HFFc6 (cell line): ENCODE measurements at regions not wholly inside any gene's neighbourhood (a gene's known extent, or its start where the extent isn't known, plus 50 kb on each side); places are given as distances from the start of the nearest gene placed in this dataset.

Source experiments
- DNase-seq: peaks from one replicate; pipeline ENCODE4 v3.0.0-alpha.2; 2018
- H3K27ac Mint-ChIP-seq: 2 replicates; pipeline ENCODE4 v1.8.0; 2020; ENCODE audit warnings: mild to moderate bottlenecking, mixed read lengths
- H3K27me3 Mint-ChIP-seq: 2 replicates; pipeline ENCODE4 v1.8.0; 2021; ENCODE audit warnings: mild to moderate bottlenecking, moderate library complexity, mixed read lengths; ENCODE audit not compliant: insufficient read depth
- H3K36me3 Mint-ChIP-seq: 2 replicates; pipeline ENCODE4 v1.8.0; 2021; ENCODE audit warnings: low read depth, mixed read lengths
- H3K4me1 Mint-ChIP-seq: 2 replicates; pipeline ENCODE4 v1.8.0; 2020; ENCODE audit warnings: low read depth, mixed read lengths
- H3K4me3 Mint-ChIP-seq: 2 replicates; pipeline ENCODE4 v1.8.0; 2020; ENCODE audit warnings: mild to moderate bottlenecking, moderate library complexity, mixed read lengths
- H3K9me3 Mint-ChIP-seq: 2 replicates; pipeline ENCODE4 v1.8.0; 2020; ENCODE audit warnings: mild to moderate bottlenecking, mixed read lengths
- TF ChIP-seq, protein P1 (sequence below): fragments of 200-600 bp; sonication (generic); IDR thresholded peaks from 2 replicates; pipeline ENCODE4 v1.5.0; 2021; ENCODE audit warnings: antibody characterized with exemption, mild to moderate bottlenecking

DNA sequence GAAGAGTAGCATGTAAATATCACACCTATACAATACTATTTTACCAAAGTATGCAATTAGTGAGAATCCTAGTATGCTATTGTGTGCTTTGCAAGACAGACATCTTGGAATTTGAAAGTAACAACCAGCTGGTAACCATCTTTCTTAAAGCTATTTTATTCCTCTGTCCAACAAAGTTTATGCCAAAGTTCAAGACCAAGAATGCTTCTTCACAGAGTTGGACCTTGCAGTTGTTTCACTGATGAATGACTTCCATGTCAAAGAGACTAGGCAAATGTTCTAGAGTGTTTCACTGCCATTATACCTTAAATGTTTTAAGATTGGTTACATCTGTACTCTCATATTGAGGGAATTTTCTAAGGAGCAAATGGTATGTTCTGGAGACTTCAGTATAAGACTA is 215.2 kb upstream of the CRIM1 start:
- Mint-ChIP-seq H3K27ac (no peak overlapping the region), H3K4me1 (no peaks in the 10 kb centered on the region), H3K27me3 (peaks cover 2% of the 10 kb centered on the region; the same call in 1 of the 2 replicates), H3K9me3 (no peaks in the 10 kb centered on the region), H3K36me3 (no peaks in the 10 kb centered on the region), H3K4me3 (no peak overlapping the region)
- no peak for DNase-seq
- TF ChIP-seq, protein P1, sequence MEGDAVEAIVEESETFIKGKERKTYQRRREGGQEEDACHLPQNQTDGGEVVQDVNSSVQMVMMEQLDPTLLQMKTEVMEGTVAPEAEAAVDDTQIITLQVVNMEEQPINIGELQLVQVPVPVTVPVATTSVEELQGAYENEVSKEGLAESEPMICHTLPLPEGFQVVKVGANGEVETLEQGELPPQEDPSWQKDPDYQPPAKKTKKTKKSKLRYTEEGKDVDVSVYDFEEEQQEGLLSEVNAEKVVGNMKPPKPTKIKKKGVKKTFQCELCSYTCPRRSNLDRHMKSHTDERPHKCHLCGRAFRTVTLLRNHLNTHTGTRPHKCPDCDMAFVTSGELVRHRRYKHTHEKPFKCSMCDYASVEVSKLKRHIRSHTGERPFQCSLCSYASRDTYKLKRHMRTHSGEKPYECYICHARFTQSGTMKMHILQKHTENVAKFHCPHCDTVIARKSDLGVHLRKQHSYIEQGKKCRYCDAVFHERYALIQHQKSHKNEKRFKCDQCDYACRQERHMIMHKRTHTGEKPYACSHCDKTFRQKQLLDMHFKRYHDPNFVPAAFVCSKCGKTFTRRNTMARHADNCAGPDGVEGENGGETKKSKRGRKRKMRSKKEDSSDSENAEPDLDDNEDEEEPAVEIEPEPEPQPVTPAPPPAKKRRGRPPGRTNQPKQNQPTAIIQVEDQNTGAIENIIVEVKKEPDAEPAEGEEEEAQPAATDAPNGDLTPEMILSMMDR, result no peak

DNA sequence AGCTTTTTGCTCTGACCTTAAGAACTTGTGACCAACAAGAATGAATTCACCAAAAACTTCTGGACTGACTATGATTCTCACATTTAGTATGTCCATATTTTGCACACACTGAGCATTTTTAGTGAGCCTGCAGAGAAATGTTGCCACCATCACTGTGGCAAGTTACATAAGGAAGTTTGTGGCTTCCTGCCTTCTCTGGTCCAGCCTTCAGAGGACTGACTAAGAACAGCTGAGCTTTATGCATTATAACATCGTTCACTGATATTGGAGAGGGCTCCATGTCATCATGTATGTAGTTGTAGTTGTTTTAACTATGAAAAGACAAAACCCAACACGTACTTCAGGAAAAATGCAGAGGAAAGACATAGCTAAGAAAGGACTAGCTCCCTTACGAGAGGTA is 218.0 kb upstream of the CRIM1 start:
- H3K4me1 Mint-ChIP-seq, result no peaks in the 10 kb centered on the region
- H3K36me3 Mint-ChIP-seq, result no peaks in the 10 kb centered on the region
- no peaks in the 10 kb centered on the region for H3K9me3 Mint-ChIP-seq
- H3K27ac Mint-ChIP-seq, result no peak overlapping the region
- H3K27me3 Mint-ChIP-seq, result peaks cover 2% of the 10 kb centered on the region; the same call in 1 of the 2 replicates
- DNase-seq, result no peak
- TF ChIP-seq, protein P1, result no peak
- no peak overlapping the region for H3K4me3 Mint-ChIP-seq

DNA sequence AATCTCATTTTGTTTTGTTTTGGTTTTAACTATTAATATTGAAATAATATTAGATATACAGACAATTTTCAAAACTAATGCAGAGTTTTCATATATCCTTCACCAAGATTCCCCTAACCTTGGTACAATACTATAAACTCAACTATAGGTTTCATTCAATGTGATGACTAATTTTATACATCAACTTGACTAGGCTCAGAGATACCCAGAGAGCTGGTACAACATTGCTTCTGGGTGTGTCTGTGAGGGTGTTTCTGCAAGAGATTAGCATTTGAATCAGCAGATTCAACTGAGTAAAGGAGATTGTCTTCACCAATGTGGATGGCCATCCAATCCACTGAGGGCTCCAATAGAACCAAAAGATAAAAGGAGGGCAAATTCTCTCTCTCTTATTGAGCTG is 221.3 kb upstream of the CRIM1 start:
- H3K36me3 Mint-ChIP-seq, result no peaks in the 10 kb centered on the region
- no peaks in the 10 kb centered on the region for H3K27me3 Mint-ChIP-seq
- no peak for DNase-seq
- TF ChIP-seq, protein P1, result no peak
- no peak overlapping the region for H3K27ac Mint-ChIP-seq
- H3K9me3 Mint-ChIP-seq, result no peaks in the 10 kb centered on the region
- H3K4me1 Mint-ChIP-seq, result no peaks in the 10 kb centered on the region
- no peak overlapping the region for H3K4me3 Mint-ChIP-seq

DNA sequence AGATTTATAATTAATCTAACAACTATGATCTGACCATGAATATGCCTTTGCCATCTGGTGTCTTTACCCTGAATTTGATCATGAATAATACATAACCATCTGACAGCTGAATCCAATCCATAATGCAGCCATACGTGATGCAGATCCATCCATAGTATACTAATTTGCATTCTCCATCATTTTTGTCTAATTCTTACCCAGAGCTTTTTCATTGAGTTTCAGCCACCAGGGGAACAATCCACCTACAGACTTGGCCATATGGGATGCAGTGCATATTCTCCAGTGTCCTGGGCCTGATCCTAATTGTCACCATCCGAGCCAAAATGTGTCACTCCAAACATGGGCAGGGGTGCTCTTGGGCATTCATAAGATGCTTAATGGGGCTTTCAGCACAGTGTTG is 227.2 kb upstream of the CRIM1 start:
- TF ChIP-seq, protein P1, result no peak
- Mint-ChIP-seq H3K9me3 (no peaks in the 10 kb centered on the region), H3K27me3 (no peaks in the 10 kb centered on the region), H3K36me3 (no peaks in the 10 kb centered on the region), H3K4me3 (no peak overlapping the region), H3K27ac (no peak overlapping the region), H3K4me1 (no peaks in the 10 kb centered on the region)
- DNase-seq, result no peak

DNA sequence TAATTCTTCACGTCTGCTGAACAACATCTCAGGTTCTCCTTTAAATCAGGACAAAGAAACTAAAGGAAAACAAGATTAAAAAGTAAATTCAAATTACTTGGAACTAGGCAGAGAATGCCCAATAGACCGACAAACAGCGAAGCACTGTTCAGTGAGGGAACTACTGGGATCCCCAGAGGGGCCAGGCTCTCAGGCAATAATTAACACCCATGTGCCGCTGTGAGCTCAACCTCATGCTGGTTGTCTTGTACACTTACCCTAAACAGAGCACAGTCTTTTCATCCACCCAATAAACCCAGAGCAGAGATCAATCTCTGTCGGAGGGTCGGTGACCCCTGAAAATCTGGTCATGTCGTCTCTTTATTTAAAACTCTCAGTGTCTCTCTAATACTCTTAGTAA is 229.9 kb upstream of the CRIM1 start:
- H3K27me3 Mint-ChIP-seq, result no peaks in the 10 kb centered on the region
- no peak overlapping the region for H3K27ac Mint-ChIP-seq
- H3K36me3 Mint-ChIP-seq, result no peaks in the 10 kb centered on the region
- peaks cover 3% of the 10 kb centered on the region; the same call in 1 of the 2 replicates for H3K9me3 Mint-ChIP-seq
- no peaks in the 10 kb centered on the region for H3K4me1 Mint-ChIP-seq
- no peak overlapping the region for H3K4me3 Mint-ChIP-seq
- no peak for DNase-seq
- TF ChIP-seq, protein P1, result no peak

DNA sequence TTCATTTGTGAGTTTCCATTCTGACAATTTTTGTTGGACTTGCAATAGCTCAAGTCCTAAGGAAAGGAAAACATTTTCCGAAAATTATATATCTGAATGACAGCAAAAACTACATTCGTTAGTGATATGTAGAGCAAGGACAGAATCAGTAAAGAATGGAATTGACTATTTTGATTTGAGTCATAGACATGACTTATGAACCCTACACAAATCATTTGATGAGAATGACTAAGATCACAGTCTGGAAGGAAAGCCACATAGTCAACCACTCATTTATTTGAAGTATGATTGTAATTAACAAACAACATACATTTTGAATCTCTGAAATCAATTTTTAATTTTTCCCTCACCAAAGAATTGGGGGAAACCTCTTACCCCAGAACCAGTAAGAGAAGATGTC is 231.6 kb upstream of the CRIM1 start:
- peaks cover 3% of the 10 kb centered on the region; the same call in 1 of the 2 replicates for H3K9me3 Mint-ChIP-seq
- TF ChIP-seq, protein P1, result no peak
- H3K4me3 Mint-ChIP-seq, result no peak overlapping the region
- H3K27me3 Mint-ChIP-seq, result no peaks in the 10 kb centered on the region
- no peak for DNase-seq
- H3K4me1 Mint-ChIP-seq, result no peaks in the 10 kb centered on the region
- no peaks in the 10 kb centered on the region for H3K36me3 Mint-ChIP-seq
- H3K27ac Mint-ChIP-seq, result no peak overlapping the region
